Aorta (tissue), 5 donors: ENCODE measurements at regions not wholly inside any gene's neighbourhood (a gene's known extent, or its start where the extent isn't known, plus 50 kb on each side); places are given as distances from the start of the nearest gene placed in this dataset.

Experiments
- ATAC-seq: fragments of 200-7000 bp; cut with Tn5 transposase; one replicate; pipeline ENCODE4 v1.9.1; 2022; ENCODE audit warnings: moderate library complexity; ENCODE audit not compliant: low FRiP score
- DNase-seq, 2 donors: peaks; one replicate each; pipeline ENCODE4 v3.0.0-alpha.2; 2020
- H3K27ac ChIP-seq, 2 donors: one replicate each; pipeline ENCODE4 v1.5.1; 2013; ENCODE audit warnings: low read length in 2 of 2, mild to moderate bottlenecking in 2 of 2, moderate library complexity in 2 of 2, control low read depth in 1 of 2, inconsistent platforms in 1 of 2, low read depth in 1 of 2
- H3K27me3 ChIP-seq, 2 donors: one replicate each; pipeline ENCODE4 v1.6.1; 2013; ENCODE audit warnings: control low read depth in 1 of 2, low read length in 1 of 2, mild to moderate bottlenecking in 1 of 2, moderate library complexity in 1 of 2; ENCODE audit not compliant: insufficient read depth in 2 of 2, control insufficient read depth in 1 of 2
- H3K36me3 ChIP-seq, 2 donors: one replicate each; pipeline ENCODE4 v1.6.1; 2013; ENCODE audit warnings: control low read depth in 1 of 2, low read length in 1 of 2, mild to moderate bottlenecking in 1 of 2; ENCODE audit not compliant: insufficient read depth in 2 of 2, control insufficient read depth in 1 of 2
- H3K4me1 ChIP-seq, 2 donors: one replicate each; pipeline ENCODE4 v1.6.1; 2013; ENCODE audit warnings: low read length in 2 of 2, control low read depth in 1 of 2, mild to moderate bottlenecking in 1 of 2, moderate library complexity in 1 of 2; ENCODE audit not compliant: insufficient read depth in 2 of 2, control insufficient read depth in 1 of 2
- H3K4me3 ChIP-seq, 2 donors: one replicate each; pipeline ENCODE4 v1.5.1; 2013; ENCODE audit warnings: low read length in 2 of 2, control low read depth in 1 of 2, mild to moderate bottlenecking in 1 of 2
- H3K9me3 ChIP-seq: one replicate; pipeline ENCODE4 v1.6.1; 2013; ENCODE audit warnings: mild to moderate bottlenecking, low read length; ENCODE audit not compliant: control insufficient read depth
- WGBS, 2 donors: extraction: QIAGEN DNeasy Blood & Tissue Kit; methylation state at CpG; one replicate each; pipeline ENCODE4 v1.1.7; 2013; 5-methylcytosine and 5-hydroxymethylcytosine counted together
- intact Hi-C, 2 donors: fragments of 100-400 bp; cut with DNase I; formaldehyde crosslinking; loops; one replicate each; pipeline versions ENCODE4 v1.14.2 to v1.15.0; 2022
- donor health status: healthy with polysubstance abuse.
- donor health status: Bipolar disorder and iron deficiency.
- donor health status: DM: no; HTN: no; CAD: no.
- donor health status: DM: no; HTN: no; CAD: no.
- donor health status: DM: yes; HTN: yes; CAD: no.

DNA sequence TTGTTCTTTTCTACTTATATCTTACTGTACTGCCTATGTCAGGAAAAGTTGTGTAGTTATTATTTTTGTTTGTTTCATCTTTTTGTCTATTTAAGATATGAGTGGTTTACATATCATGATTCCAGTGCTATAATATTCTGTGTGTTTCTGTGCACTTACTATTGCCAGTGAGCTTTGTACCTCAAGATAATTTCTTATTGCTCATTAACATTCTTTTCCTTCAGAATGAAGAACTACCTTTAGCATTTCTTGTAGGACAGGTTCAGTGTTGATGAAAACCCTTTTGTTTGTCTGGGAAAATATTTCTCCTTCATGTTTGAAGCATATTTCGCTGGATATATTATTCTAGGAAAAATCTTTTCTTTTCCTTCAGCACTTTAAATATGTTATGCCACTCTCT is 452.7 kb upstream of the FAT3 start:
- WGBS, 2 donors = 70 to 72% methylated on average over 1 of the region's 1 CpG
- no peak for ATAC-seq
- intact Hi-C loops = no loop called here
- no peaks in the 10 kb centered on the region for H3K36me3 ChIP-seq
- H3K27me3 ChIP-seq = no peaks in the 10 kb centered on the region
- no peak overlapping the region for H3K4me3 ChIP-seq
- no peak overlapping the region for H3K27ac ChIP-seq
- no peaks in the 10 kb centered on the region for H3K9me3 ChIP-seq
- peaks cover 0 to 3% of the 10 kb centered on the region in 2 donors for H3K4me1 ChIP-seq
- no peak for DNase-seq

DNA sequence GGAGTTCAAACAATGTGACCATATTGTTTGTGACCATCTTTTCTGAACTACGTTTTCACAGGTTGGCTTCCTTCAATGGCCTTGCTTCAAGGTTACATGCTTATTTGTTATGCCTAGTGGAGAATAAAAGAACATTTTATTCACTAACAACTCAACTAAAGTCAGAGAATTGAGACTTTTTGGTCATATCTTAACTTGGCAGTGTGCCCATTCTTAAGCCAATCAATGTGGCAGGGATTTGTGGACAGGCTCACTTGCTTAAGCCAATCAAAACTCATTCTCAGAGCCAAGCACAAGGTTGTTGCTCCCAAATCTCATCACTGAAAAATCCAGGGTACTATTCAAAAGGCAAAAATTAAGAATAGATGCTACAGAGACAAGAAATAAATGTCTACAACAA is 455.8 kb upstream of the FAT3 start:
- H3K27ac ChIP-seq = no peak overlapping the region
- DNase-seq (no peak), ATAC-seq (no peak)
- no peaks in the 10 kb centered on the region for H3K27me3 ChIP-seq
- H3K9me3 ChIP-seq = no peaks in the 10 kb centered on the region
- H3K4me1 ChIP-seq = no peaks in the 10 kb centered on the region
- no peak overlapping the region for H3K4me3 ChIP-seq
- intact Hi-C loops = no loop called here
- H3K36me3 ChIP-seq = no peaks in the 10 kb centered on the region
- WGBS, 2 donors = 19 to 25% methylated on average over 1 of the region's 1 CpG

DNA sequence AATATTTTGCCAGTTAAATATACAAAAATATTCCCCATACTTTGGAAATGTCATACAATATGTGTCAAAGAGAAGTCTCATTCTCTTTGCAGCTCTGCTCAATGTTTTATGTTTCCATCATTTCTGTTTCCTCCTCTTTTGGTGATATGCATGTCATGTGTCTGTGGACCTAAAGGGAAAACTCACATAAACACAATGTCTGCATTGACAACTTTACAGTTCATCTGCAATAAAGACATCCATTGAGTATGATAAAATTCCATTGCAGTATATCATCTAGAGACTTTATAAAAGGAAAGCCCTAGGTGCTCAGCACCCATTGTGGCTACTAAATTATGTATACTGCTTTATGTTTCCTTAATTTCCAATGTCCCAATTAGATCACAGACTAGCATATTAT is 461.3 kb upstream of the FAT3 start:
- intact Hi-C loops = no loop called here
- ATAC-seq = no peak
- H3K4me1 ChIP-seq = no peaks in the 10 kb centered on the region

GRCh38 chr11:91761406-91762025 is 463.1 kb upstream of the FAT3 start:
- ATAC-seq (no peak), DNase-seq (no peak)

More for the DNA sequence above, 461.3 kb upstream of the FAT3 start:
- H3K4me3 ChIP-seq = no peak overlapping the region
- H3K9me3 ChIP-seq = no peaks in the 10 kb centered on the region
- no peak overlapping the region for H3K27ac ChIP-seq
- H3K36me3 ChIP-seq = no peaks in the 10 kb centered on the region
- no peaks in the 10 kb centered on the region for H3K27me3 ChIP-seq
- no peak for DNase-seq

DNA sequence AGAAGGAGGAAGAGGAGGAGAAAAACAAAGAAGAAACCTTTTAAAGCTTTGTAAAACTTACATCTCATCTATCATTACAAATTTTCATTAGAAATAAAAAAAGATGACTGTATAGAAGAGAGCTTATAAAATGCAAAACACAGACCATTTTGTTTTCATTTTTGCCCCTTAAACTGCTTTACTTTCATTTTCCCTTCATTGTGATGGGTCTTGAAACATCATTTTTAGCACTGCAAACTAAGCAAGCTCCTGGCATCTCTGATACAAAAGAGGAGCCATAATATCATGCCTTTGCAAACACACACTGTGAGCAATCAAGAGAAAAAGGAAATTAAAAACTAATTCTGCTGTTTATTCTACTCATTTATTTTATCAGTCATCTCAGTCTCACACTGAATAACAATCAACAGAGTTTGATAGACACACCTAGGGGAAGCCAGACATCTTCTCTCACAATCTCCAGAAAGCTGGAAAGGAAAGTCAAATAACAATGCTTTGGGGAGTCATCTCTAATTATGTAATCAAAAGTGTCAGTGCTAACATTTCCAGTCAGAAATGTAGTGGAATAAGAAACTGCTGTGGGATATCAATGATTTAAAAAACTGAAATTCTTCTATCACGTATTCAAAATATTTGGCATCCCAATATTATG is 467.7 kb upstream of the FAT3 start:
- H3K36me3 ChIP-seq = no peaks in the 10 kb centered on the region
- H3K27me3 ChIP-seq = no peaks in the 10 kb centered on the region
- H3K4me1 ChIP-seq = no peaks in the 10 kb centered on the region
- DNase-seq = no peak
- no peaks in the 10 kb centered on the region for H3K9me3 ChIP-seq
- no peak overlapping the region for H3K4me3 ChIP-seq
- 92 to 93% methylated on average over 1 of the region's 1 CpG for WGBS, 2 donors
- H3K27ac ChIP-seq = no peak overlapping the region
- ATAC-seq = no peak
- intact Hi-C loops = no loop called here

More at GRCh38 chr11:91761406-91762025, 463.1 kb upstream of the FAT3 start:
- intact Hi-C loops = no loop called here
- Histone ChIP-seq H3K27me3 (no peaks in the 10 kb centered on the region), H3K4me3 (no peak overlapping the region), H3K9me3 (no peaks in the 10 kb centered on the region), H3K4me1 (no peaks in the 10 kb centered on the region), H3K27ac (no peak overlapping the region), H3K36me3 (no peaks in the 10 kb centered on the region)
- WGBS, 2 donors = 31 to 43% methylated on average over 3 of the region's 3 CpGs

- DNase-seq = no peak
- ATAC-seq = no peak
- 73 to 74% methylated on average over 2 of the region's 2 CpGs for WGBS, 2 donors
- H3K4me3 ChIP-seq = no peak overlapping the region
- no peaks in the 10 kb centered on the region for H3K36me3 ChIP-seq
- H3K27me3 ChIP-seq = no peaks in the 10 kb centered on the region
- no peak overlapping the region for H3K27ac ChIP-seq
- no peaks in the 10 kb centered on the region for H3K9me3 ChIP-seq
- intact Hi-C loops = no loop called here
- H3K4me1 ChIP-seq = no peaks in the 10 kb centered on the region
These were observed 468.5 kb upstream of the FAT3 start for GRCh38 chr11:91755951-91756707.

GRCh38 chr11:91755526-91755925 is 469.1 kb upstream of the FAT3 start:
- intact Hi-C loops = no loop called here
- Histone ChIP-seq H3K27ac (no peak overlapping the region), H3K4me1 (no peaks in the 10 kb centered on the region), H3K9me3 (no peaks in the 10 kb centered on the region), H3K36me3 (no peaks in the 10 kb centered on the region), H3K27me3 (no peaks in the 10 kb centered on the region), H3K4me3 (no peak overlapping the region)
- no peak for ATAC-seq
- no peak for DNase-seq

GRCh38 chr11:91749251-91749650 is 475.4 kb upstream of the FAT3 start:
- no peak overlapping the region for H3K27ac ChIP-seq
- H3K4me1 ChIP-seq = no peaks in the 10 kb centered on the region
- intact Hi-C loops = no loop called here
- no peak for DNase-seq
- no peaks in the 10 kb centered on the region for H3K27me3 ChIP-seq
- no peak for ATAC-seq
- no peak overlapping the region for H3K4me3 ChIP-seq
- H3K9me3 ChIP-seq = no peaks in the 10 kb centered on the region
- no peaks in the 10 kb centered on the region for H3K36me3 ChIP-seq

DNA sequence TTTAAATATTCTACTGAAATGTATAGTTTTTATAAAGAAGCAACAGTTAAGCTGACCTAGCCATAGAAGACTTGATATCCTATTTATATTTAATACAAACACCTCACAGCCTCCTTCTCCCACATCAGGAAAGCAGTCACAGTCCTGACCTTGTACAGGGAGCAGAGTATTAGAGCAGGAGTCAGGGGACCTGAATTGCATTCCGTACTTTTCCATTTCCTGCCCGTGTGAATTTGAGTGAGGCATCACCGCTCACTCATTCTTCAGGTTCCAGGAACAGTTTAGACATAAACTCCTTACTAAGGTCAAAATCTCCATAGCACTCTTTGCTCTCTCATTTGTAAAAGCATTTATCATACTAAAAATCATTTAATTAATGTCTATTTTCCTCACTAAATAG is 482.5 kb upstream of the FAT3 start:
- Histone ChIP-seq H3K9me3 (no peaks in the 10 kb centered on the region), H3K4me1 (no peaks in the 10 kb centered on the region), H3K27ac (no peak overlapping the region), H3K36me3 (no peaks in the 10 kb centered on the region), H3K4me3 (no peak overlapping the region), H3K27me3 (no peaks in the 10 kb centered on the region)
- WGBS, 2 donors = 38 to 46% methylated on average over 3 of the region's 3 CpGs
- ATAC-seq (no peak), DNase-seq (no peak)
- intact Hi-C loops = no loop called here
